OCI-LY7 (cell line): ENCODE measurements at regions not wholly inside any gene's neighbourhood (a gene's known extent, or its start where the extent isn't known, plus 50 kb on each side); places are given as distances from the start of the nearest gene placed in this dataset.

Experiments used
- EZH2phosphoT487 ChIP-seq: fragments of 200-600 bp; sonication (generic); IDR thresholded peaks from 2 replicates; pipeline ENCODE4 v1.6.1; 2018; ENCODE audit warnings: low read depth, borderline replicate concordance, mild to moderate bottlenecking, mixed run types, antibody characterized with exemption, low read length, moderate library complexity, mixed read lengths
- TF ChIP-seq, protein P1 (sequence below): fragments of 200-600 bp; sonication (generic); conservative IDR thresholded peaks from 2 replicates; pipeline ENCODE4 v1.5.1; 2014; ENCODE audit warnings: mild to moderate bottlenecking, antibody characterized with exemption, low read length, moderate library complexity, mixed read lengths

DNA sequence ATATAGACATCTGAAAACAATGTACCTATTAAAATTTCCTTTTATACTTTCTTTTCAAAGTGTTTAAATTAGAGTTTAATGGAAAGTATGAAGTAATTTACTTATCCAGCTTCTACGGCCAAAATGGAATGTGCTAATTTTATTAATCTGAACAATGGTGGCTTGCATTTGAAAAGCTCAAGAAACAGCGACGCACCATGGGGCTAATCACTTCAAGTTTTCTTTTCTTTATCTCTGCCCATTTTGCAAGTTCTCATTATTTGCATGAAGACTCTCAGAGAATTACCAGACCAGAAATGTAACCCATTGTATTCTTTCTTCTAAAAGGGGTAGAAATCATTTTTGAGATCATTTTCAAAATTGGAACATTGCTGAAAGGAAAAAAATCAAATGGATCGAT lies 204.0 kb upstream of the STARD13 start:
- TF ChIP-seq, protein P1, sequence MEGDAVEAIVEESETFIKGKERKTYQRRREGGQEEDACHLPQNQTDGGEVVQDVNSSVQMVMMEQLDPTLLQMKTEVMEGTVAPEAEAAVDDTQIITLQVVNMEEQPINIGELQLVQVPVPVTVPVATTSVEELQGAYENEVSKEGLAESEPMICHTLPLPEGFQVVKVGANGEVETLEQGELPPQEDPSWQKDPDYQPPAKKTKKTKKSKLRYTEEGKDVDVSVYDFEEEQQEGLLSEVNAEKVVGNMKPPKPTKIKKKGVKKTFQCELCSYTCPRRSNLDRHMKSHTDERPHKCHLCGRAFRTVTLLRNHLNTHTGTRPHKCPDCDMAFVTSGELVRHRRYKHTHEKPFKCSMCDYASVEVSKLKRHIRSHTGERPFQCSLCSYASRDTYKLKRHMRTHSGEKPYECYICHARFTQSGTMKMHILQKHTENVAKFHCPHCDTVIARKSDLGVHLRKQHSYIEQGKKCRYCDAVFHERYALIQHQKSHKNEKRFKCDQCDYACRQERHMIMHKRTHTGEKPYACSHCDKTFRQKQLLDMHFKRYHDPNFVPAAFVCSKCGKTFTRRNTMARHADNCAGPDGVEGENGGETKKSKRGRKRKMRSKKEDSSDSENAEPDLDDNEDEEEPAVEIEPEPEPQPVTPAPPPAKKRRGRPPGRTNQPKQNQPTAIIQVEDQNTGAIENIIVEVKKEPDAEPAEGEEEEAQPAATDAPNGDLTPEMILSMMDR: no peak
- no peak for TF ChIP-seq EZH2phosphoT487
